GM18517 (cell line): ENCODE measurements at regions not wholly inside any gene's neighbourhood (a gene's known extent, or its start where the extent isn't known, plus 50 kb on each side); places are given as distances from the start of the nearest gene placed in this dataset.
A peak's percentile ranks its signal among the peaks of the same experiment; 100 is the strongest.
"Not testable (repeated sequence)": the region's sequence is repeated elsewhere in the genome, so short reads cannot be mapped to it uniquely, and the experiment has no call there.

Experiments used
- ATAC-seq: cut with Tn5 transposase; IDR thresholded peaks from one replicate; pipeline ENCODE4 v1.9.1; 2021; ENCODE audit warnings: mild to moderate bottlenecking, moderate library complexity; ENCODE audit not compliant: unreplicated experiment

DNA sequence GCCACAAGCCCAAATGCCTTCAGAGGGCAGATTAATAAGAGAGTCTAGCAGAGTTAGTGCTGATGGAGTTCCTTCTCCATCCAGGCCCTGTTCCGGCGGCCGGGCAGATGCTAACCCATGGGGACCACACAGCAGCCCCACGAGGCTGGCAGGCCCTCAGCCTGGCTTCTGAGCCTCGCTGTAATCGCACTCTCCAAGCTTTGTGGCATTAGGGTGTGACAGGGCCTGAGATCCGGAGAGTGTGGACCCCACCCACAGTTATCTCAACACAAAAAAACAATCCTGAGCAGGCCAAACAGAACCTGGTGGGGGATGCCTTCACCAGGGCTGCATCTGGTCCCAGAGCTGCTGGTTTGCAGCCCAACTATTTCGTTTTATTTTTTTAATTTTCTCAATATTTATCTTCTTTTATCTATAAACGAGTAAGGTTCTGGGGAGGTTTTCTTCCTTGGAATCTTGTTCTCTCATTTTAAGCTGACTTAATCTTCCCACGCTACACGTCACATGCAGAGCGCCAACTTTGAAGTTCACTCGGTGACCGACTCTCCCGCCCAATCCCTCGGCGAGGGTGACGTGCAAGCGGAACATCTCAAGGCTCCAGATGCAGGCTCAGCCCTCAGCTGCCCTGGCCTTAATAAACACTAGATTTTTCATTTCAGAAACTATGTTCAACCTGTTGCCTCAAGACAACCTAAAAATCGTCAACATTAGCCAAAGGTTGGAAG lies 372.4 kb downstream of the BCL2L11 start:
- not testable (repeated sequence) for ATAC-seq

DNA sequence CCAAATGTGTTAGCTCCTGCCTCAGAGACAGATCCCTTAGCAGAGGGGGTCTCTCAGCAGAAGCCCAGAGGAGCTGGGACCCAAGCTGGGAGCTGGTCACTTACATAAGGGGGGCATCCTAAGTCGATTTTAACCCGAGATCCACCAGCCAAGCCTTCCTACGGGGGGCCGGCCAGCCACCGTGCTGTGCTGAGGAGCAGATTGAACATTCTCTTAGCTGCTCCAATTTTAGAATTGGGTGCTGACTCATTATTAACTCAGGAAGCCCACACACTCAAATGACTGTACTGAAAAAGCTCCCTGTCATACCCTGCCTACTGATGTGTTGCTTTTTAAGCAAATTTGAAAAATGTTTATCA lies 373.0 kb downstream of the BCL2L11 start:
- peak; percentile 79 for ATAC-seq

DNA sequence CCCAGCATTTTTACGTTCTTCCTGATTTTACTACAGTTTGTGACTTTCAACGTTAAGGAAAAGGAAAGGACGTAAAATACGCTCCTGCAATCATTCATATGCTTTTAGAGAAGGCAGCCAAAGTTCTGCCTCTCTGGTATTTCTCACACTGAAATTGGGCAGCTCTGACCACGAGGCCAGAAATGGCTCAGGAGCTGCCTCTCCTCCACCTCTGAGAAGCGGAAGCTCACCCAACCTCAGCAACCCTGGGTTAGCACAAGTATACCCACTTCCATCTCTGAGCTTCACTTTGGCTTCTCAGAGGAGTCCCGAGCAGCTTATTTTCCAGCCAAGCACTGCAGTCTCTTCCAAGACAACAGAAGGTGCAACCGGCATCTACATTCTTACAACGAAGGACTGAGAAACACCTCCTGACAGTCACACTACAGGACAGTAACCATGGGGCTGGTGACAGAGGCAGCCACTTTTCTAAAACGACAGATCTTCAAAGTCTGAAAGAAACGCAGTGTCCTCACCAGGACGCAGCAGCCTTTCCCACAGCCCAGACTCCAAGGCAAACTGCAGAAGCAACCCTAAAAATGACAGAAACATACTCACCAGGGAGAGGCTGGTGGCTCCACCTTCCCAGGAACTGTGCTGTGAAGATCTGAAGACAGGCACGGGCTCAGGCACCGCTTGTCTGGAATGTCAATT lies 373.7 kb downstream of the BCL2L11 start:
- not testable (repeated sequence) for ATAC-seq

DNA sequence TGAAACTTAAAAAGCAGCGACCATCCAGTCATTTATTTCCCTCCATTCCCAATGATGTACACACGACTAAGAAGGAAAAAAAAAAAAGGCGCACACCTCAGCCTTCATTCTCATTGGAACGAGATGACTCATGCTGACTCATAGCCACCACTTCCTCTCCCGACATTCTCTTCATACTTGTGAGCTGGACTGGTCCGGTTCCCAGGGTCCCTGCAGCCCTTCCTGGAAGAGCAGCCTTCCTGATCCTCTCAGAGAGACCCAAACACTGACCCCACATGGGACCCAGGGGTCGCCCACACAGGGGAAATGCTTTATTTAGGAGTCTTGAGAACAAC lies 374.2 kb downstream of the BCL2L11 start:
- ATAC-seq = not testable (repeated sequence)

DNA sequence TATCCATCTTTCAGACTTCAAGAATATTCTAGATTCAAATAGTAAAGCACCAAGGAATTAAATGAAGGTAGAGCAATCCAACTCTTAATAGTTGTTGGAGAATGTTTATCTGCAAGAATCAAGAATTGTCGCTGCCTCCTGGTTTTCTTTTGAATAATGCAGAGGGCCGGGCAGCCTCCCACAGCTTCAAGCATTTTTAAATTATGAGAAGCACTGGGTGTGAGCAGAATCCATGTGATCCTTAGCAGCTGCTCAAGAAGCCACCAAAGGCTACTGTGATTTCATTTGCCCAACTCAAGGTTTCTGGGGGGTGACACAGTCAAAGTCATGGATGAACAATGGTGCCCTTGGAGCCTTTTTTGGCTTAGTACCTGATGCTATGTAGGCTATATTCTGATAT lies 374.9 kb downstream of the BCL2L11 start:
- not testable (repeated sequence) for ATAC-seq

DNA sequence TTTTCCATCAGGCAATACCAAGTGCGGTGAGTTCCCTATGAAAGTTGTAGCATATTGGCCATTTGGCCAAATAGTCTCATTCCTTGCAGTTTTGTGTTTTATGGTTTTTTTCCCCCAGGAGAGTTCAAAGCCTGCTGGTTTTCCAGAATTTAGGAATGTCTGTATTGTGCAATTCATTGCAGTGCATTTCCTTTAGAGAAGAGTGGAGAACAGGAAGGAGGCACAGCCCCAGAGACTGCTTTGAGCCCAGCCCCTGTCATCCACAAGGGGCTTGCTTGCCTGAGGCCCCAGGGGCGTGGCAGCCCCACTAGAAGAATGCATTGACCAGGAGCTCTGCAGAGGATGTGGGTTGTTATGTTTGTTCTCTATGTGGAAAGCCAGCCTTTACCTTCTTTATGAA lies 375.5 kb downstream of the BCL2L11 start:
- ATAC-seq = not testable (repeated sequence)

DNA sequence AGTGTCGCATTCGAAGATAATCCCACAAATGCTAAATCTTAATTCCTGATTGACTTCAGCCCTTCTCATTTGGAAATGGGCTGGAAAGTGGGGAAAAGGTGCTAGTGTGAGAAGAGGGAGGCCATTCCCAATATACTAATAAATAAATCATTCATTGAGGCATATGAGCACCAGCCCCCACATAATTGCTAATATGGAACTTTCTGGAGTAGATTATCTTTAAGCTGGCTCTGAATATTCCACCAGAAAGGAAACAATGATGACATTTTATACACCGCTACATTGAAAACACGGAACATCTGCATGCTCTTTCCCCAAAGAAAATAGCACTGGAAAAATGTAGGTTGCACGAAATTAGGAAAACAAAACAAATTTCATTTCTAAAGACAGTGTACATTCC lies 376.1 kb downstream of the BCL2L11 start:
- not testable (repeated sequence) for ATAC-seq

DNA sequence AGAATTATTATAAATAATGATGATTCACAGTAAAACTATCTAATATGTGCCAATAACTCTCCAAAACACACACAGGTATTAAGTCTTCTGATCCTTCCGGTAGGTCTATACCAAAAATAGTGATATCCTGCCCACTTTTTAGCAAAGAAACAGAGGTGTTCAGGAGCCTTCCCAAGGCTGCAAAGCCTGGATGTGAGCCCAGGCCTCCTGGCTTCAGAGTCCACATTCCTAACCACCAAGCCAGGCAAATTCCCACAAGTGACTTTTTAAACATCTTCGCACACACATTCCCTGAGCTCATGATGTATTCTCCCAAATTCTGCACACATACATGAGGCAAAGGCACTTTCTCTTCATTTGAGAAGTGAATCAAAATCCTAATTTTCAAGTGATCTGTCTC lies 376.6 kb downstream of the BCL2L11 start:
- ATAC-seq = not testable (repeated sequence)

DNA sequence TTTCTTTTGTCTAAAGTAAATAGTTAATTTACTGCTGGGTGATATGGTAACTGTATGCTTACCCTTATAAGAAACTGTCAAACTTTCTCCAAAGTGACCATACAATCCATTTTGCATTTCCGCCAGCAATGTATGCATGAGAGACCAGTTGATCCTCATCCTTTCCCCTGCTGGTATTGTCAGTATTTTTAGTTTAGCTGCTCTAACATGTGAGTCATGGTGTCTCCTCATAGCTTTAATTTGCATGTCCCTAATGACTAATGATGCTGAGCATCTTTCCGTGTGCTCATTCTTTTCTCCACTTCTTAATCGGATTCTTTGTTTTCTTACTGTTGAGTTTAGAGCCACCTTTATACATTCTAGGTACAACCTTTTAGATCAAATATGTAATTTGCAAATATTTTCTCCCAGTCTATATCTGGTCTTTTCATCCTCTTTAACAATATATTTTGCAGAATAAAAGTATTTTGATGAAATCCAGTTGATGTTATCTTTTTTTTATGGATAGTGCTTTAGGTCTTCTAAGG lies 379.9 kb downstream of the BCL2L11 start:
- ATAC-seq = not testable (repeated sequence)

DNA sequence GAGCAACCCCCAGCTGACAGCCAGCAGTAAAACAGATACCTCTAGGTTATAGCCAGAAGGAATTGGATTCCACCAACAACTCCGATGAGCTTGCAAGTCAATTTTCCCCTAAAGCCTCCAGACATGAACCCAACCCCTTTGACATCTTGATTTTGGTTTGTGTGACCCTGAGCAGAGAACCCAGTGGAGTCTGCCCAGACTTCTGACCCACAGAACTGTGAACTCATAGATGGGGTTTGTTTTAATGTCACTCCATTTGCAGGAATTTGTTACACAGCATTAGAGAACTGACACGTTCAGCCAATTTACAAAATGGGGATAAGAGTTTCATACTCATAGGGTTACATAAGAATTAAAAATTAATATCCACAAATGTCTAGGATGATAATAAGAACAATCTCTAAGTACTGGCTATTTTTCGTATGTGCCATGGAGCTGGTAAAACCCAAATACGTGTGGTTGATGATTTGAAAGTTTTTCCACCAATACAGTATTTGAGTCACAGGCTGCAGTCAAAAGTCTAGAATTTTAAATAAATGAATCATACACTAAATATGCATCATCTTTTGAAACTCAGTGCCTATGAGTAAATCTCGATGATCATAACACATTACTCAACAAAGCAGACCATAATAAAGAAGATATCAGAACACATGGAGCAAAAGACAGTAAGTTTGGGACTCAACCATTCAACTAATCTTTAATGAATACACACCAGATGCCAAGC lies 380.0 kb downstream of the ANAPC1 start:
- ATAC-seq = not testable (repeated sequence)

DNA sequence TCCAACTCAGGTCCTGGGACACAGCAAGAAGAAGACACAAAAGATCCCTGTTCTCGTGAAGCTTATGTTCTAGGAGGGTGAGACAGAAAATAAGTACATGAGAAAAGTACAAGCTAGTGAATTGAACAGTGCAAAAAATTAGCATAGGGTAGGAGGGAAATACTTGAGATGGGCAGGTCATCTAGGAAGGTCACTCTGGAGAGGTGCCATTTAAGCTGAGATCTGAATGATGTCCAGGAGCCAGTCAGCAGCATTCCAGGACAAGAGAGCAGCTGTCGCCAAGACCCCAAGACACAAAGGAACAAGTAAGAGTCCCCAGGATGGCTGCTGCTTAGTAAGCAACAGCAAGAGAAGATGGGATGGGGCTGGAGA lies 379.4 kb downstream of the ANAPC1 start:
- ATAC-seq = not testable (repeated sequence)

DNA sequence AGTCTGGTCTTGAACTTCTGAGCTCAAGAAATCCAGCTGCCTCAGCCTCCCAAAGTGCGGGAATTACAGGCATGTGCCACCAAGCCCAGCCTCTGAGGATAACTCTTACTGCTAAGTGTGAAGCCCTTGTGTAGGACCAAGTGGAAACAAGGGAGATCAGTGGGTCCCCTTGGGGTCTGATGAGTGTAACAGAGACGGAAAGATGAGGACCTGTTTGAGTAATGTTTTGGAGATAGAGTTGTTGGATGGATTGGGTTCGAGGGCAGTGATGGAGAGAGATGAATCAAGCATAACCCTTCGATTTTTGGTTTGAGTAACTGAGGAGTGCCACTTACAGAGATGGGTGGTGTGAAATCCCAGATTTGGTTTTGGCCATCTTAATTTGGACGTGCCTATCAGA lies 378.7 kb downstream of the ANAPC1 start:
- ATAC-seq = not testable (repeated sequence)

DNA sequence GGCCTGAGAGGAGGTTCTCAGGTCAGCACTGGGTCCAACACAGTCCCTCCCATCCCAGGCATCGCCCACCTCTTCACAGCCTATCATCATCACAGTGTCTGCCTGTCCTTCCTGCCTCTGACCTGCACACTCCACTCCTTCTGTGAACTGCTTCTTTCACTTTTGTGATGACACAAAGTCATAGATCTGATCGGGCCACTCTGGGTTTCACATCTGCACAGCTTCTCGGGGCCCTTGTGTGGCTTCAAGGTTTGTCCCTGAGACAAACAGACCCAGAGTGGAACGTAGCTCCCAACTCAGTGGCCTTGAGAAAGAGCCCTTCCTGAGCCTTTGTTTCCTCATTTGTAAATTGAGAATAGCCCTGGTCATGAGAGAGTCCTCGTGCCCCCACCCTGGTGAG lies 377.1 kb downstream of the ANAPC1 start:
- peak; percentile 97 for ATAC-seq

DNA sequence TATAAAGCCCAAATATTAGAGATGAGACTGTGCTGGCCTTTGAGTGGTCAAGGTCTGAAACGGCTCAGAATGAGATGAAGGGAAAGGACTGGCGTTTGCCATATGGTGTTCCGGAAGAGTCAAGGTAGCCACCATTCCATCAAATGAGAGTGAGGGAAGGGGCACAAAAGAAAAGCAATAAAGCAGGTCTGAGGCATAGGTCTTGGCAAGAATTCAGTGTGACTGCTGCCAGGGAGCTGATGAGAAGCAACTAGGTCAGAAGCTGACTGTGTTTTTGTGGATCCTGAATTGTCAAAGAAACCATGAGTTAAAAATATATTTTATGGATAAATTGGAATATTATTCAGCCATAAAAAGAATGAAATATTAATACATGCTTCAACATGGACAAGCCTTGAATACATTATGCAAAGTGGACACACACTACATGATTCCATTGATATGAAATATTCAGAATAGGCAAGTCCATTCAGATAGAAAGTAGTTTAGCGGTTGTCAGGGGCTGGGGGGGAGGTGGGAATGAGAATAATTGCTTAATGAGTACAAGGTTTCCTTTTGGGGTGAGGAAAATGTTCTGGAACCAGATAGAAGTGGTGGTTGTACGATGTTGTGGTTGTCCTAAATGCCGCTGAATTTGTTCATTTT lies 374.6 kb downstream of the ANAPC1 start:
- not testable (repeated sequence) for ATAC-seq

DNA sequence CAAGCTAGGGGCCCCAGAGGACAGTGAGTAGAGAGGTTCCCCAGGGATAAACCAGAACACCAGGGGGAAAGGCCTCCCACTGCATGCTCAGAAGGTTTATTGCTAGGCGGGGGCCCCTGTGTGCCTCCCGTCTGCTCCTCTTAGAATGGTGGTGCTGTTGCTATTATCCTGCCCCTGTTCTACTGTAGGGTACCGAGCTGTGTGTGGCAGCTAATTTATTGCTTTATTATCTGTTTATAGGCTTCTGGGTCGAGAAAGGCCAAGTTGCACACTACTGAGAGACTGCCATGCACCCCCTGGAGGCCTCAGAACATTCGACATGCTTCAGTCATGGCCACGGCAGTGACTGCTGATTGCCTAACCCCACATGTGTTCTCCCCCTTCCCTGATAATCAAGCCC lies 373.6 kb downstream of the ANAPC1 start:
- ATAC-seq = not testable (repeated sequence)

DNA sequence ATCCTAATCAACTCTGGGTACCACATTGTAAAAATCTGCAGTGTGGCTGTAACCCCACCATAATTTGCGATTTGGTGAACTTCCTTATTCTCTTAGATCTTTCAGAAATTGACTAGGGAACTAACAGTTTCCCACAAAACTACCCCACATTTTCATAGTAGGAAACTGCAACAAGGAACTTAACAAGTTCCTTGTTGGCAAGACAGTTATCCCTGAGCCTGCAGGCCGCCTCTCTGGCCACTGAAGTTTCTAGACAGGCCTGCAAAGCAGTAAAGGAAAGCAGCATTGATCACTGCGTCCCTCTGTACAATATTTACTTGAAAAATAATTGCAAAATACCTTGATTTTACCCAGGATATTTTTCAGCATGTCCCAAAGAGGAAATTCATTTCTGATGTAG lies 372.9 kb downstream of the ANAPC1 start:
- ATAC-seq = not testable (repeated sequence)

DNA sequence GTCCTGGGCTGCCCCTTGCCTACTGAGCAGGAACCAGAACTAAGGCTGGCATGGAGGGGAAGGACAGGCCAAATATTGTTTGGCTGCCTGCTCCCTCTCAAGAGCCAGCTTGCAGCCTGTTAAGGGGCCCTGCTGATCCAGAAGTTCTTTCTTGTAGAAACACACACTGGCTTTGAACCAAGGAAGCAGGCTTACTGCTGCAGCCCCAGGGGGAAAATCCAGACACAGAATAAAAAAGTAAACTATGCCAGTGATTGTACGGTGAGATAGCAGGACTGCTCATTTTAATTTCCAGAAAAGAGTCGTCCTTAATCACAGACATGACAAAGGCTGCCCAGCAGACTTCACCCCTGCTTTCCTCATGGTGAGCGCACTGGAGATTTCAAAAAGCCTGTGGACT lies 371.6 kb downstream of the ANAPC1 start:
- not testable (repeated sequence) for ATAC-seq

DNA sequence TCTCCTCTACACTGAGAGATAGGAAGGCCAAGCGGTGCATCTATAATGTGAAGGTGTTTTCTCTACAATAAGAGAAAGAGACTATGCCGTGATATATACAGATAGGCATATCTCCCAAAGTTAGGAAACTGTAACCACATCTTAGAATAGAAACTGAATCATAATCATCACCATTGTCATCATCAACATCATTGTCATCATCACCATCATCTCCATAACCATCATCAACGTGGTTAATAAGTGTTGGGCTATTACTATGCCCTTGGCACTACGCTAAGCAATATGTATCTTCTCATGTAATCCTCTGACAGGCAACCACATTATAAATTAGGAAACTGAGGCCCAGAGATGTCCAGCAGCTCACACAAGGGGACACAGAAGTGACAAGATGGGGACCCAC lies 369.9 kb downstream of the ANAPC1 start:
- not testable (repeated sequence) for ATAC-seq

DNA sequence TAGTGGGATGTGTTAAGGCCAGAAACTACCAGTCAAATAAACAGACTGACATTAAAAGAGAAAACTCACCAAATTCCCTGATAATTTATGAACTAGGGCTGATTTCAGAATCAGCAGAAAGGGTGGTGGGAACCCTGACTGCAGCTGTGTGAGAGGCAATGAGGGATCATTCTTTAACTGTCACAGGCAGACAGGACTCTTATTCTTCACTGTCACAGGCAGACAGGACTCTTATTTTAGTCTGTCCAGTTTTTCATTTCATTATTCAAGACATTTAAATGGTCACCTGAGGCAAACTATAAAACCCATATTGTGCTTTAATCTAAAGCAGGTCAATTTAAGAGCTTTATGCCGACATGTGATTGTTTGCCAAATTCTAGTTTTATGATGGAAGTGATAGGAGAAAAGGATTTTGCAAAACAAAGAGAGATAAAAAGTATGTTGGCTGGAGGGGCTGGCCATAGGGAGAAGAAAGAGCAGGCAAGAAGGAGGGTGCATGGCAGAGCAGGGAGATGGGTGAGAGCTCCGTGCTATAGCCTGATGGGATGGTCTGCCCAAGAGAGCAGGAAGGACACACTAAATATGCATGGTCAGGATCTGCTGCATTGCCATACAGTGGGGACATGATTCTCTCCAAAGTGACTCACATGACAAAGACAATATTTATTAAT lies 366.8 kb downstream of the ANAPC1 start:
- ATAC-seq = not testable (repeated sequence)

DNA sequence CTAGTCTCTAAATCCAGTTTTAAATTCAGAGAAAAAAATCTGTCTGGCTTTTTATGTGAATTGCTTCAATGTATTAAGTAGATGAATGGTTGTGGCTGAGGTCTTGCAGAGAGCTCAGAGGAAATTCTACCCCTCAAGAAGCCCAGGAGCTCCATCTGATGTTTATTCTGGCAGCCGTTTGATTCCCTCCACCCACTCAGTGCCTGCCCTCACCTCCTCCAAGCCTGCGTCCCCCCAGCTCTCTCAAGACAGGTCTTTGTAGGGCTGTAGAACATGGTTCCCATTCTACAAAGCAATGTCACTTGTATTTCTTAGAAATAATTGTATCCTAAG lies 366.3 kb downstream of the ANAPC1 start:
- not testable (repeated sequence) for ATAC-seq

DNA sequence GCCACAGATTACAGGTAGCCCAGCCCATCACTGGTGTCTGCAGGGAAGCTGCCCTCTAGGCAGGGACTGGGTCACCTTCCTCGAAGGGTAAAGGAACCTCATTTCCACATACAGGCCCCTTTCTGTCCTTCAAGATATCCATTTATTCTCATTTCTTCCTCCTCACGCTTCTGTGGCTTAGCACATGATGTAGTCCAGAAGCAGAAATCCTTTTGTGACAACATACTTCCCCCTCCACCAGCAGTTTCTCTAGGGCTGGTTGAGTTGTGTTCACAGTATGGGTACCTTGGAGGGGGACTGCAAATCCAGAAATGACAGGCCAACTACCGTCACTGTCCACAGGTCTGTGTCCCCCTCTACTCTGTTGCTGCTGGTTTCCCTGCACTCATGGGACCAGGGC lies 364.9 kb downstream of the ANAPC1 start:
- no peak for ATAC-seq
